PC-3 (cell line): ENCODE measurements at regions not wholly inside any gene's neighbourhood (a gene's known extent, or its start where the extent isn't known, plus 50 kb on each side); places are given as distances from the start of the nearest gene placed in this dataset.

Experiments used
- ATAC-seq: fragments of 200-7000 bp; cut with Tn5 transposase; 2 replicates; pipeline ENCODE4 v1.9.1; 2020; ENCODE audit warnings: mild to moderate bottlenecking, moderate library complexity
- BruUV-seq: library from RNA; stranded (reverse); fragments of 400-500 nt; replicated peaks from 2 replicates; lab custom pipeline; 2021; lab: Mats Ljungman, UMichigan
- CTCF ChIA-PET: fragments of 300-600 bp; sonication (Branson Sonifier 250); formaldehyde crosslinking; loops from one replicate; lab custom pipeline; 2022; ENCODE audit warnings: antibody characterized with exemption; lab: Charles Lee
- POLR2A ChIA-PET: fragments of 300-600 bp; sonication (Branson Sonifier 250); formaldehyde crosslinking; loops from one replicate; lab custom pipeline; 2022; ENCODE audit warnings: antibody characterized with exemption; ENCODE audit not compliant: unreplicated experiment; lab: Charles Lee
- DNase-seq: peaks from one replicate; pipeline ENCODE4 v3.0.0-alpha.2; 2015
- H2AFZ ChIP-seq: fragments of 300-600 bp; sonication (generic); 2 replicates; pipeline ENCODE4 v1.6.0; 2016; ENCODE audit warnings: antibody characterized with exemption, low read length
- H3F3A ChIP-seq: fragments of 300-600 bp; sonication (generic); one replicate; pipeline ENCODE4 v1.6.0; 2017; ENCODE audit warnings: antibody characterized with exemption, low read length, control low read depth, mild to moderate bottlenecking; ENCODE audit not compliant: unreplicated experiment
- H3K27ac ChIP-seq: fragments of 300-600 bp; sonication (generic); 2 replicates; pipeline ENCODE4 v1.5.1; 2016; ENCODE audit warnings: mild to moderate bottlenecking, low read length
- H3K27me3 ChIP-seq: fragments of 300-600 bp; sonication (generic); 2 replicates; pipeline ENCODE4 v1.6.1; 2016; ENCODE audit warnings: low read length, mixed read lengths
- H3K36me3 ChIP-seq: fragments of 300-600 bp; sonication (generic); 2 replicates; pipeline ENCODE4 v1.6.1; 2016; ENCODE audit warnings: low read depth, mixed run types, low read length, mixed read lengths
- H3K4me1 ChIP-seq: fragments of 300-600 bp; sonication (generic); 2 replicates; pipeline ENCODE4 v1.5.1; 2016; ENCODE audit warnings: low read length; ENCODE audit not compliant: insufficient read depth
- H3K4me2 ChIP-seq: fragments of 300-600 bp; sonication (generic); 2 replicates; pipeline ENCODE4 v1.6.0; 2016; ENCODE audit warnings: low read length
- H3K4me3 ChIP-seq: fragments of 300-600 bp; sonication (generic); 2 replicates; pipeline ENCODE4 v1.5.1; 2016; ENCODE audit warnings: mild to moderate bottlenecking, low read length, mixed read lengths
- H3K79me2 ChIP-seq: fragments of 300-600 bp; sonication (generic); 2 replicates; pipeline ENCODE4 v1.6.1; 2017; ENCODE audit warnings: low read length, mixed read lengths
- H3K9ac ChIP-seq: fragments of 300-600 bp; sonication (generic); 2 replicates; pipeline ENCODE4 v1.6.0; 2016; ENCODE audit warnings: mild to moderate bottlenecking, low read length
- H3K9me2 ChIP-seq: fragments of 300-600 bp; sonication (generic); replicated peaks from 2 replicates; pipeline ENCODE4 v1.6.1; 2016; ENCODE audit warnings: mixed run types, low read length, mixed read lengths
- H3K9me3 ChIP-seq: fragments of 300-600 bp; sonication (generic); 2 replicates; pipeline ENCODE4 v1.6.1; 2016; ENCODE audit warnings: low read length, mixed read lengths
- H4K20me1 ChIP-seq: fragments of 300-600 bp; sonication (generic); 2 replicates; pipeline ENCODE4 v1.6.1; 2016; ENCODE audit warnings: low read length, mixed read lengths
- EZH2 ChIP-seq: fragments of 300-600 bp; sonication (generic); IDR thresholded peaks from one replicate; pipeline ENCODE4 v1.6.1; 2017; ENCODE audit warnings: antibody characterized with exemption, mild to moderate bottlenecking, low read length; ENCODE audit not compliant: unreplicated experiment
- EZH2phosphoT487 ChIP-seq: fragments of 300-600 bp; sonication (generic); IDR thresholded peaks from 2 replicates; pipeline ENCODE4 v1.6.1; 2018; ENCODE audit warnings: mild to moderate bottlenecking, antibody characterized with exemption, low read length, borderline replicate concordance
- intact Hi-C: fragments of 100-400 bp; cut with micrococcal nuclease; formaldehyde crosslinking; loops from 2 replicates; pipeline ENCODE4 v1.9.0; 2023
- TF ChIP-seq, protein P1 (sequence below): fragments of 300-600 bp; sonication (generic); conservative IDR thresholded peaks from 2 replicates; pipeline ENCODE4 v1.5.1; 2017; ENCODE audit warnings: antibody characterized with exemption, low read depth, mild to moderate bottlenecking, low read length

DNA sequence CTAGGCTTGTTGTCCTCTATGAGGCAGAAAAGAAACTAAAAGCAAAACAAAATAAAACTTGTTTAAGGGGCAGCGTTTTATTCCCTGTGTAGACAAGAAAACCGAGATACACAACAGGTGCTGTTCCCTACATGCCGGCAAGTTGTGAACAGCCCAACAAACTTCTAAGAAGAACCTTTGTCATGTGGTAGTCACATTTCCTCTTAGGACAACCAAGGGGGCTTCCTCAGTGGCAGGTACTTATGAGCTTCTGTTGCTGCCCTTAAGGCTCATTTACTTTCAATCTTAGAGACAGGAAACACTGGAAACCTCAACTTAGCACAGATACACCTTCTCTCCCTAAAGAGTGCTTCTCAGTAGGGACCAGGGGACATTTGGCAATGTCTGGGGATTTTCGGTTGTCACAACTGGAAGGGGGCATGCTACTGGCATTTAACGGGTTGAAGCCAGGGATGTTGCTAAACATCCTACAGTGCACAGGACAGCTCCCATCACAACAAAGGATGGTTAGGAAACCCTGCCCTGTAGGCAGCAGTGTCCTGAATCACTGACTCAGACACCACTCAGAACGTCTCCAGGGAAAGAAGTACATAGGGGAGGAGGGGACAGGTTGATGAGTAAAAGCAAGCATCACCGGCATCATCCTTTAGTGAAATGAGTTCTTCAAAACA lies 111.0 kb downstream of the ASB9 start:
- no peaks in the 10 kb centered on the region for H3K9me3 ChIP-seq
- intact Hi-C loops: no loop called here
- H3K27me3 ChIP-seq: no peaks in the 10 kb centered on the region
- H3K9ac ChIP-seq: no peak overlapping the region
- POLR2A ChIA-PET: no interaction called here
- no peak overlapping the region for H3K4me3 ChIP-seq
- H2AFZ ChIP-seq: no peak overlapping the region
- no peak overlapping the region for H3K27ac ChIP-seq
- no peaks in the 10 kb centered on the region for H4K20me1 ChIP-seq
- CTCF ChIA-PET: no interaction called here
- BruUV-seq: no TSS peak
- no peaks in the 10 kb centered on the region for H3K9me2 ChIP-seq
- peaks cover 3% of the 10 kb centered on the region; the same call in 1 of the 2 replicates for H3K4me1 ChIP-seq
- no peaks in the 10 kb centered on the region for H3K79me2 ChIP-seq
- ATAC-seq: peak; percentile 89
- no peaks in the 10 kb centered on the region for H3F3A ChIP-seq
- H3K36me3 ChIP-seq: no peaks in the 10 kb centered on the region
- no peak for TF ChIP-seq EZH2phosphoT487
- TF ChIP-seq, protein P1, sequence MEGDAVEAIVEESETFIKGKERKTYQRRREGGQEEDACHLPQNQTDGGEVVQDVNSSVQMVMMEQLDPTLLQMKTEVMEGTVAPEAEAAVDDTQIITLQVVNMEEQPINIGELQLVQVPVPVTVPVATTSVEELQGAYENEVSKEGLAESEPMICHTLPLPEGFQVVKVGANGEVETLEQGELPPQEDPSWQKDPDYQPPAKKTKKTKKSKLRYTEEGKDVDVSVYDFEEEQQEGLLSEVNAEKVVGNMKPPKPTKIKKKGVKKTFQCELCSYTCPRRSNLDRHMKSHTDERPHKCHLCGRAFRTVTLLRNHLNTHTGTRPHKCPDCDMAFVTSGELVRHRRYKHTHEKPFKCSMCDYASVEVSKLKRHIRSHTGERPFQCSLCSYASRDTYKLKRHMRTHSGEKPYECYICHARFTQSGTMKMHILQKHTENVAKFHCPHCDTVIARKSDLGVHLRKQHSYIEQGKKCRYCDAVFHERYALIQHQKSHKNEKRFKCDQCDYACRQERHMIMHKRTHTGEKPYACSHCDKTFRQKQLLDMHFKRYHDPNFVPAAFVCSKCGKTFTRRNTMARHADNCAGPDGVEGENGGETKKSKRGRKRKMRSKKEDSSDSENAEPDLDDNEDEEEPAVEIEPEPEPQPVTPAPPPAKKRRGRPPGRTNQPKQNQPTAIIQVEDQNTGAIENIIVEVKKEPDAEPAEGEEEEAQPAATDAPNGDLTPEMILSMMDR: no peak
- no peak for TF ChIP-seq EZH2
- no peak overlapping the region for H3K4me2 ChIP-seq
- DNase-seq: peak; percentile 60

DNA sequence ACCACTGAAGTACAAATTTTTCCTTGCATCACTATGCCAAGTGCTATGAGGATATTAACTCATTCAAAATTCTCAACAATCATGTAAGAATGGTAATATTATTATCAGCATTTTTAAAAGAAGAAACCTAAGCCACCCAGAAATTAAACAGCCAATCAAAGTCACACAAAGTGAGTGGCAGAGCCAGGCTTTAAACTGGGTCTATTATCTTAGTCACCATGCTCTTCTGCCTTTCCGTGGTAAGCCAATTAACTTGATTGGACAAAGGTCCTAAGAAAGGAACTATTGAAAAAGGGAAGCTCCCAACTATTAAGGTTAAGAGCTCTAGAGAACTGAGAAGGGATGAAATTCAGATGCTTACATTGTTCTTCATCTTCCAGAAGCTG lies 111.5 kb downstream of the ASB9 start:
- Histone ChIP-seq H2AFZ (no peak overlapping the region), H3K4me1 (peaks cover 3% of the 10 kb centered on the region; the same call in 1 of the 2 replicates), H3K9me3 (no peaks in the 10 kb centered on the region), H3K4me3 (no peak overlapping the region), H4K20me1 (no peaks in the 10 kb centered on the region), H3K36me3 (no peaks in the 10 kb centered on the region), H3K27me3 (no peaks in the 10 kb centered on the region), H3F3A (no peaks in the 10 kb centered on the region), H3K79me2 (no peaks in the 10 kb centered on the region), H3K4me2 (no peak overlapping the region), H3K27ac (no peak overlapping the region), H3K9ac (no peak overlapping the region), H3K9me2 (no peaks in the 10 kb centered on the region)
- intact Hi-C loops: no loop called here
- DNase-seq: no peak
- no peak for ATAC-seq
- ChIA-PET POLR2A (no interaction called here), CTCF (no interaction called here)
- no TSS peak for BruUV-seq
- TF ChIP-seq, protein P1: no peak
- no peak for TF ChIP-seq EZH2phosphoT487

DNA sequence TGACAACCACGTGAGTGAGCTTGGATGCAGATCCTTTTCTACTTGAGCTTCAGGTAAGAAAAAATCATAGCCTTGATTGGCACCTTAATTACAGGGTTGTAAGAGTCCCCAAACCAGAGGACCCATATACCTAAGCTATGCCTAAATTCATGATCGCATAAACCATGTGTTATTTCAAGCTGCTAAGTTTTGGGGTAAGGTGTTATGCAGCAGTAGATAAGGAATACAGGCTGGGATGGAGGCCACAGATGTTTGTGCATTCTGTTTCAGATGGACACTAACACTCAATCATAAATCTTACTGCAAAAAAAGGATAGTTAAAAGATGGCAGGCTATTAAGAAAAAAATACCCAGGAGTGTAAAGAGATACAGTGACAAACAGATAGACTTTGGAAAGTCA lies 112.3 kb downstream of the ASB9 start:
- peaks cover 3% of the 10 kb centered on the region; the same call in 1 of the 2 replicates for H3K4me1 ChIP-seq
- H3K4me2 ChIP-seq: no peak overlapping the region
- H3K9me2 ChIP-seq: no peaks in the 10 kb centered on the region
- H3K27me3 ChIP-seq: no peaks in the 10 kb centered on the region
- ATAC-seq (no peak), DNase-seq (no peak)
- H3K9ac ChIP-seq: no peak overlapping the region
- TF ChIP-seq EZH2phosphoT487 (no peak), EZH2 (no peak)
- TF ChIP-seq, protein P1: no peak
- BruUV-seq: no TSS peak
- H3K9me3 ChIP-seq: no peaks in the 10 kb centered on the region
- no peaks in the 10 kb centered on the region for H3F3A ChIP-seq
- no peaks in the 10 kb centered on the region for H3K36me3 ChIP-seq
- H3K27ac ChIP-seq: no peak overlapping the region
- H3K4me3 ChIP-seq: no peak overlapping the region
- no peak overlapping the region for H2AFZ ChIP-seq
- ChIA-PET POLR2A (no interaction called here), CTCF (no interaction called here)
- intact Hi-C loops: no loop called here
- no peaks in the 10 kb centered on the region for H3K79me2 ChIP-seq
- no peaks in the 10 kb centered on the region for H4K20me1 ChIP-seq
